GM18511 (cell line): ENCODE measurements at regions not wholly inside any gene's neighbourhood (a gene's known extent, or its start where the extent isn't known, plus 50 kb on each side); places are given as distances from the start of the nearest gene placed in this dataset.

Experiments used
- ATAC-seq: cut with Tn5 transposase; IDR thresholded peaks from one replicate; pipeline ENCODE4 v1.9.1; 2021; ENCODE audit warnings: mild to moderate bottlenecking, moderate library complexity; ENCODE audit not compliant: unreplicated experiment

- no peak for ATAC-seq
Observed at GRCh38 chr3:181660337-181660736, 51.4 kb upstream of the SOX2 start.

DNA sequence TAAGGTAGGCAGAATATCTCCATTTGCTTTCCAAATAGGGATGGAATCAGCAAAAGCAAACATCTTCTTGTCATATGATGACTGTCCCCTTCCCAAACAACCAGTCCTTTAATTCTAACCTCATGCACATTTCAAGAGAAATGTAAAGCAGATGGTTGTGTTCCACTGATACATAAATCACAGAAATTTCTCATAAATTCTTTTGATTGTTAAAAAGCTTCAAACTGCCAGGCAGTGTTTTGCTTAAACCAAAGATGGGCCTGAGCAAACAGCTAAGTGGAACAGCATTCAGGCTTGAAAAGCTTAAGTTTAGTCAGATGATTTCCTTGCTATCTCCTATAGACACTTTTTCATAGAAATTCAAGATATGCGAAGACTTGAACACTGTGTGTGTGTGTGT, 74.3 kb upstream of the SOX2 start:
- no peak for ATAC-seq

- no peak for ATAC-seq
Observed at GRCh38 chr3:181637056-181637455, 74.7 kb upstream of the SOX2 start.

- no peak for ATAC-seq
Observed at GRCh38 chr3:181635141-181635540, 76.6 kb upstream of the SOX2 start.

DNA sequence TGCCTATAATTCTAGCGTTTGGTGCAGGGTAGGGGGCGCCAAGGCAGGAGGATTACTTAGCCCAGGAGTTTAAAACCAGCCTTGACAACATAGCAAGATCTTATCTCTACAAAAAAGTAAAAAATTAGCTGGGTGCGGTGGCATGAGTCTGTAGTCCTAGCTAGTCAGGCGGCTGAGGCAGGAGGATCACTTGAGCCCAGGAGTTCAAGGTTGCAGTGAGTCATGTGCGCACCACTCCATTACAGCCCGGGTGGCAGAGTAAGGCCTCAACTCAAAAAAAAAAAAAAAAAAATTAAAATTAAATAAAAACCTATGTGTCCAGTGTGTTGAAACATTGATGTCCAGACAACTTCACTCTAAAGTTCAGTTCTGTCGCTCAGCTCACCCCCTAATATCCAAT, 78.2 kb upstream of the SOX2 start:
- ATAC-seq, result no peak

- no peak for ATAC-seq
Observed at GRCh38 chr3:181631901-181632300, 79.8 kb upstream of the SOX2 start.

- no peak for ATAC-seq
Observed at GRCh38 chr3:181630853-181631252, 80.9 kb upstream of the SOX2 start.

DNA sequence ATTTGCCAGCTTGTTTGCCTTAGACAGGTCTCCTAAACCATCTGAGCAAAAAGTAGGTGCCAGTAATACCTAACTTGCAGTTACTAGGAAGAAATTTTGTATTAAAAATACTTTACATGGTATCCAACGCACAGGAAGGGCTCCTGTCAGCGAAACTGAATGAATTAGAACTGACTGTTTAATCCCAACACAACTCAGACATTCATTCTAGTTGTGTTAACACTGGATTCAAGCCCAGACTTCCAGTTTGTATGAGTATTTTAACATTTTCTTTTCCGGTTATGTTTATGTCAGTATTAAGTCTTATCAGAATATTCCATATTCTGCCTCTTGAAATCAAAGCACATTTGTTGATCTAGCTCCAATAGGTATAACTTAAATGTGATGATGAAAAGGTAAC, 82.0 kb upstream of the SOX2 start:
- ATAC-seq, result no peak

DNA sequence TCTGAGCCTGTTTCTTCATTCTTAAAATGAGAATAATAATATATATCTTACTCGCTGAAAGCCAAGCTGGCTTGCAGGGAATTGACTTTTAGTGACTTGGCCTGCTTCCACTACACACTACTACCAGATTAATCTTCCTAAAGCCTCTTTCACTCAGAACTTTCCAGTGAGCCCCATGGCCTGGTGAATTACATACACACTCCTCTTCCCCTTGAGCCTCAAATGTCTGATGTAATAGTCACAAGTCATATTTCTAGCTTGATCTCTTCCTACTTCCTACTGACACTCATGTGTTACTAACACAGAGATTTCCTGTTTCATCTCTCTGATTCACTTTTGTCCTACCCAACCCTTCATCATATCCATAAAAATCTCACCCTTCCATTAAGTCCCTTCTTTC, 82.7 kb upstream of the SOX2 start:
- no peak for ATAC-seq

- no peak for ATAC-seq
Observed at GRCh38 chr3:181628384-181628783, 83.3 kb upstream of the SOX2 start.

- ATAC-seq, result no peak
Observed at GRCh38 chr3:181626036-181626435, 85.7 kb upstream of the SOX2 start.

DNA sequence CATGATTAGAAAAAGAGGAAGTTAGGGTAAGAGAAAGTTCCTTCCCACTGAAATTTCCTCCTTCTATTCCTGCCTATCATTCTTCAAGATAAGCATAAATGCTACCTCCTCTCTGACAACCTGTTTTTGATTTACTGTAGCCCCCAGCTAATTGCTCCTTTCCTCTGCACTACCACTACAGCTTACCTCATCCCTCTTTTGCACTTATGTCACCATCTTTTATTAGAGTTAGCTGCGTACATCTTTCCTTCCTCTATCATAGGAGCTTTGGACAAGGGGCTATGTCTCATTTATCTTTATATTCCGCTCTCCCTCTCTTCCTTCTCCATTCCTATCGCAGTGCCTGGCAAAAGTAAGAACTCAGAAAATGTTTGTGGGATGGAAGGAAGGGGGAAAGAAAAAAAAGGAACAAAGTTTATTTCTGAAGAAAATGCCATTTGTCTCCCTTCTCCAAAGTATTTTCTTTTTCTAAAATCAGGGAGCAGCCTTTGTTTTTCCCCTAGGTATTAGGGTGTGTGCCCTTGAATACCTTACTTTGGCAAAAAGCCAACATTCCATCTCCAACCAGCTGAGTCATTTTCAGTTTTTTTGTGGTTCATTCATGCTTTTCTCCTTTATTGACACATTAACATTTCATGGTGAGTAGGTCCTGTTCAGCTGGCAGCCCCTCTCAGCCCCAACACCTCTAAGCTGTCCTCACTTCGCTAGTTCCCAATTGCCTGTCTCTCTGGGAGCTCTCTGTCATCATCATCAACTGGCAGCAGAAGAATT, 87.6 kb upstream of the SOX2 start:
- ATAC-seq, result no peak

GRCh38 chr3:181622365-181622764, 89.4 kb upstream of the SOX2 start:
- no peak for ATAC-seq

DNA sequence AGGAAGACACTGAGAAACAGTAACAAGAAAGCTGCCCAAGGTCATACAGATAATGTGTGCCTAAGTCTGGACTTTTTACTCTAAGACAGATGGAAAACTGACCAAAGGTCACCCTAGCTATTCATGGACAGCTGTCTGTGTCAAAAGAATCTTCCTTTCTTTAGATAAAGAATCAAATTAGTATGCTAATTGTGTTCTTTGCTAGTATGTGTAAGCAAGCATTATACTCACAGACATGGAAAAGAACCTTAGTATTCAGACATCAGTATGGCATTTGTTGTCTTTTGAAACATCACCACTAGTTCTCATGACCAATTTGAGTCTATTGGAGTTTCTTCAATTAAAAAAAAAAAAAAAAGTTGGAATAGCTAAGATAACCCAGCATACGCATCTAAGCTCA, 91.8 kb upstream of the SOX2 start:
- ATAC-seq, result no peak

- ATAC-seq, result no peak
Observed at GRCh38 chr3:181618260-181618659, 93.5 kb upstream of the SOX2 start.

GRCh38 chr3:181616088-181617070, 95.3 kb upstream of the SOX2 start:
- no peak for ATAC-seq

DNA sequence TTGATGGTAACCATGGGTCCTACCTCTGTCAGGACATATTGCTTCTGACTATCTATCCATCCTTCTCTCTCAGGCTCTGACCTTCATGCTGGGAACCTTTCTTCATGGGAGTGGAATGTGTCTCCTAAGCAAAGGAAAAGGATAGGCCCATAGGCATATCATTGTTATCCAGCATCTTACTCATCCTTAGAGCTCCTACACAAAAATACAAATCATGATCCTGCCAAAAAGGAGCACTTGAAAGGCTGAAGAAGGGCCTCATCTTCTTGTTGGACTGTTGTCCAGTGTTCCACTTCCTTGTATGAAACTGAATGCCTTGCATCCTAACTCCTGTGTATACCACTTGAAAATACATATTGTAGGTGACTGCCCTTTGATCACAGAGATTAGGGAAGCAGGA, 96.1 kb upstream of the SOX2 start:
- ATAC-seq, result no peak

DNA sequence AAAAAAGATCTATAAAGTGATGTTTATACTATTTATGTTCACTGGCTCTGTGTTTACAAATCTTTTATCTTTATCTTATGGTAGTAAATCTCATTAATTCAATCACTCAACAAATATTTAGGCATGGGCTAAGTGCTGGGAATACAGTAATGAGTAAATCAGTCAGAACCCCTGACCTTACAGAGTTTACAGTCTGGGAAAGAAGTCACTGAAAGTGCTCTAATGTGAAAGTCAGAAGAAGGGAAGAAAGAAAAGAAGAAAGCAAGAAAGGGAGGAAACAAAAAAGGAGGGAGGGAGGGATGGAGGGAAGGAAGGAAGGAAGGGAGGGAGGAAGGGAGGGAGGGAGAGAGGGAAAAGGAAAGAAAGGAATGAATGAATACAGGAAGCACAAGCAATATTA, 96.8 kb upstream of the SOX2 start:
- no peak for ATAC-seq

DNA sequence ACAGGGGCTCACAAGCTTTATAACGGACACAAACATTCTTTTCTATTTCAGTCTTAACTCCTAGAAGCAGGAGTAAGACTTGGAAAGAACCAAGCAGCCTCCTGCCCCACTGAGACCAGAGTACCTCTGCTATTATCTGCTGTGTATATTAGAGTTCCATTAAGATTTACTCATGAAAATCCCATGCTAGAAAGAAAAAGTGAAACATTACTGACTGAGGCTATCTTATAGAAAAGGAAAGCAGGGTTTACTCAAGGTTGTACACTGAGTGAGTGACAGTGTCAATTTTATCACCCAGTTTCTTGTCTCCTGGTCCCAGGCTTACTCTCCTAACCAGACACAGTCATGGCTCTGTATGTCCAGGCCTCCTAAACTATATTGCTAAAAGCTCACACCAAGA, 97.9 kb upstream of the SOX2 start:
- ATAC-seq, result no peak

DNA sequence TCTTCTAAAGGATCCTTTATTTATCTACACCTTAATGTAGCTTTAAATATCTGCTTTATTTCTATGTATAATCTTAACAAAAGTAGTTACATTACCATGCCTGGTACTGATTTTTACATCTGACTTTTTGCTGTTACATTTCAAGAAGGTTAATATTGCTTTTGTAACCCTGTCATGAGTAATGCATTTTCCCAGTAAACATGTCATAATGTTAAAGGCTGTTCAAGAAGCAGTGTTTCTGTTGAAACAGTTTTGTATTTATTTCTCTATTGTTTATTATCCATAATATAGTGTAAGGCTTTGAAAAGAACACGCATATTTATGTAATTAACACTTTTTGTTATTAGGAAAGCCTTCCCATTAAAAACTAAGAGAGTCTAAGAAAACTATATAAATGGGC, 98.5 kb upstream of the SOX2 start:
- ATAC-seq, result no peak

- ATAC-seq, result no peak
Observed at GRCh38 chr3:181610973-181611265, 100.8 kb upstream of the SOX2 start.
